ENCODE measurements at regions not wholly inside any gene's neighbourhood (a gene's known extent, or its start where the extent isn't known, plus 50 kb on each side); places are given as distances from the start of the nearest gene placed in this dataset.

DNA sequence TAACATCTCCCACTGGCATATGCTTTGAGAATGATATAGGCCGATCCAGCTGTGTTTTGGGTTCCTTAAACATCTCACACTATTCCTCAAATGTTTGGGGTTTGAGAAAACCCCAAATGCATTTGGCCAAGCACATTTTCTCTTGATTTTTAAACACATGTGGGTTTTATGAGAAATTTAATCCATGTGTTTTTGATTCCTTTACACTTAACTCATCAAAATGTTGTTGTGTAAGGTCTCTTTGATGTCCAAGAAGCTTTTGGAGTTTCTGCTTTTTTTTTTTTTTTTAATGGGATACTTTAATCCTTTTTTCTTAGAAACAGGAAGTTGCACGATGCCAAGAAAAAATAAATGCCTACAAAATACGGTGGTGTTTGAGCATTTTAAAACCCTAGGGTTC is 339.8 kb upstream of the TCF4 start:
- WGBS (ENCODE audit: extremely low coverage, insufficient read length, low lambda C conversion rate), result no CpG with 5 or more reads among the region's 3 CpGs
- Histone ChIP-seq H2AK5ac (ENCODE audit: insufficient read length, low read length) (no peak overlapping the region), H4K5ac (ENCODE audit: insufficient read length, low read depth, low read length) (no peak overlapping the region), H3K4ac (ENCODE audit: low read depth, low read length) (no peak overlapping the region), H3K79me1 (ENCODE audit: insufficient read depth, low read depth, low read length, poor library complexity, severe bottlenecking) (no peaks in the 10 kb centered on the region), H4K20me1 (ENCODE audit: control insufficient read depth, insufficient read depth, insufficient read length) (no peaks in the 10 kb centered on the region), H3K23ac (ENCODE audit: insufficient read length, low read depth, low read length) (no peak overlapping the region), H2BK120ac (ENCODE audit: low read depth, low read length, poor library complexity, severe bottlenecking) (no peak overlapping the region), H3K14ac (ENCODE audit: insufficient read depth, low read length) (no peak overlapping the region), H3K9me3 (ENCODE audit: control insufficient read depth, low read depth, low read length) (no peaks in the 10 kb centered on the region), H3K56ac (ENCODE audit: insufficient read length, low read depth, low read length) (no peak overlapping the region), H2BK20ac (ENCODE audit: low read depth, low read length, poor library complexity, severe bottlenecking) (no peak overlapping the region), H3T11ph (ENCODE audit: low read length) (no peak overlapping the region), H2BK12ac (ENCODE audit: insufficient read length, low read depth, low read length) (no peak overlapping the region), H3K18ac (ENCODE audit: insufficient read length, low read depth, low read length) (no peak overlapping the region), H2AFZ (ENCODE audit: low read length) (no peak overlapping the region), H3K27me3 (ENCODE audit: insufficient read depth, low read length) (no peaks in the 10 kb centered on the region), H4K8ac (replicated peaks; ENCODE audit: insufficient read length, low read depth, low read length) (no peak overlapping the region), H3K9ac (ENCODE audit: extremely low read depth, insufficient read length, low read length) (no peak overlapping the region), H3K4me1 (ENCODE audit: insufficient read depth, low read length) (no peaks in the 10 kb centered on the region; the same call in 1 of the 2 replicates), H3K4me2 (ENCODE audit: insufficient read depth, insufficient read length, low read length) (no peak overlapping the region), H2BK5ac (ENCODE audit: insufficient read length, low read length) (no peak overlapping the region), H4K91ac (ENCODE audit: insufficient read length, low read depth, low read length) (no peak overlapping the region), H3K23me2 (ENCODE audit: insufficient read length, low read depth, low read length, poor library complexity, severe bottlenecking) (no peaks in the 10 kb centered on the region), H2BK15ac (ENCODE audit: low read depth, low read length) (no peak overlapping the region), H3K27ac (ENCODE audit: insufficient read length, low read depth, low read length) (no peak overlapping the region), H3K79me2 (ENCODE audit: insufficient read depth, low read length) (no peaks in the 10 kb centered on the region)
- no peaks in the 10 kb centered on the region for H3K27me3 Mint-ChIP-seq (ENCODE audit: low read depth)
- no peak for DNase-seq
- peaks cover 2 to 11% (median 8%) of the 10 kb centered on the region in 3 experiments; a peak in 5 of 7 replicates for H3K36me3 Mint-ChIP-seq (ENCODE audit: insufficient read depth in 1 of 3, low read depth in 3 of 3)
- H3K27ac Mint-ChIP-seq, result no peak overlapping the region
- H3K4me3 Mint-ChIP-seq, result no peak overlapping the region
- H3K9me3 Mint-ChIP-seq, result peaks cover 0 to 7% of the 10 kb centered on the region in 2 experiments; a peak in 3 of 5 replicates
- no peak for TF ChIP-seq CTCF (conservative IDR thresholded peaks at IDR 0.05)
- no peaks in the 10 kb centered on the region for H3K4me1 Mint-ChIP-seq
